GM21526 (cell line): ENCODE measurements at regions not wholly inside any gene's neighbourhood (a gene's known extent, or its start where the extent isn't known, plus 50 kb on each side); places are given as distances from the start of the nearest gene placed in this dataset.
"Not testable (repeated sequence)": the region's sequence is repeated elsewhere in the genome, so short reads cannot be mapped to it uniquely, and the experiment has no call there.

Source experiments
- ATAC-seq: cut with Tn5 transposase; IDR thresholded peaks from one replicate; pipeline ENCODE4 v1.9.1; 2021; ENCODE audit warnings: moderate library complexity; ENCODE audit not compliant: unreplicated experiment, low FRiP score

GRCh38 chr9:38198140-38198539 is 129.1 kb upstream of the SHB start:
- ATAC-seq: no peak

- ATAC-seq: no peak
These were observed 127.7 kb upstream of the SHB start for GRCh38 chr9:38196714-38197113.

- no peak for ATAC-seq
These were observed 126.7 kb upstream of the SHB start for GRCh38 chr9:38195737-38196161.

GRCh38 chr9:38194870-38195269 is 125.8 kb upstream of the SHB start:
- ATAC-seq: no peak

- ATAC-seq: no peak
These were observed 123.8 kb upstream of the SHB start for GRCh38 chr9:38192731-38193265.

- ATAC-seq: no peak
These were observed 117.5 kb upstream of the SHB start for GRCh38 chr9:38186404-38187115.

- no peak for ATAC-seq
These were observed 116.8 kb upstream of the SHB start for GRCh38 chr9:38185647-38186403.

GRCh38 chr9:38183994-38184568 is 115.1 kb upstream of the SHB start:
- no peak for ATAC-seq

GRCh38 chr9:38182321-38182720 is 113.3 kb upstream of the SHB start:
- ATAC-seq: no peak

GRCh38 chr9:38181866-38182265 is 112.8 kb upstream of the SHB start:
- ATAC-seq: no peak

- no peak for ATAC-seq
These were observed 112.2 kb upstream of the SHB start for GRCh38 chr9:38181232-38181631.

GRCh38 chr9:38180656-38181055 is 111.6 kb upstream of the SHB start:
- no peak for ATAC-seq

- no peak for ATAC-seq
These were observed 110.9 kb upstream of the SHB start for GRCh38 chr9:38179965-38180364.

- ATAC-seq: no peak
These were observed 109.2 kb upstream of the SHB start for GRCh38 chr9:38178237-38178636.

- ATAC-seq: no peak
These were observed 108.7 kb upstream of the SHB start for GRCh38 chr9:38177680-38178079.

- ATAC-seq: no peak
These were observed 107.2 kb upstream of the SHB start for GRCh38 chr9:38176251-38176650.

GRCh38 chr9:38175423-38175822 is 106.4 kb upstream of the SHB start:
- no peak for ATAC-seq

- no peak for ATAC-seq
These were observed 103.6 kb upstream of the SHB start for GRCh38 chr9:38172586-38172985.

- no peak for ATAC-seq
These were observed 102.9 kb upstream of the SHB start for GRCh38 chr9:38171926-38172325.

GRCh38 chr9:38171538-38171884 is 102.5 kb upstream of the SHB start:
- no peak for ATAC-seq

GRCh38 chr9:38170763-38171537 is 101.9 kb upstream of the SHB start:
- not testable (repeated sequence) for ATAC-seq
